ENCODE measurements at regions not wholly inside any gene's neighbourhood (a gene's known extent, or its start where the extent isn't known, plus 50 kb on each side); places are given as distances from the start of the nearest gene placed in this dataset.

DNA sequence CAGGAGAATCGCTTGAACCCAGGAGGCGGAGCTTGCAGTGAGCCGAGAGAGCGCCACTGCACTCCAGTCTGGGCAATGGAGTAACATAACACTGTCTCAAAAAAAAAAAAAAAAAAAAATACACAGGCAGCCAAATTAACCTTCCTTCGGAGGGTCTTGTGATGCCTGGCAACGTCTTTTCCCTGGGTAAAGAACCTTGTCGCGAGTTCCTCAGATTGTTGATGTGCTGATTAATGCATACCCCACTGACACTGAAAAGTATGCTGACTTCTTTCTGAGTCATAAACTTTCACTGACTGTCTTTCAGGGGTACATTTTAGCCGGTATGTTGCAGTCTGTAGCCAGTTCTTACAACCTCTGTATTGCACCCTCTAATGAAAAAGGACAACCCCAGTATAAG lies 95.1 kb upstream of the SOD1 start:
- DNase-seq = no peak

DNA sequence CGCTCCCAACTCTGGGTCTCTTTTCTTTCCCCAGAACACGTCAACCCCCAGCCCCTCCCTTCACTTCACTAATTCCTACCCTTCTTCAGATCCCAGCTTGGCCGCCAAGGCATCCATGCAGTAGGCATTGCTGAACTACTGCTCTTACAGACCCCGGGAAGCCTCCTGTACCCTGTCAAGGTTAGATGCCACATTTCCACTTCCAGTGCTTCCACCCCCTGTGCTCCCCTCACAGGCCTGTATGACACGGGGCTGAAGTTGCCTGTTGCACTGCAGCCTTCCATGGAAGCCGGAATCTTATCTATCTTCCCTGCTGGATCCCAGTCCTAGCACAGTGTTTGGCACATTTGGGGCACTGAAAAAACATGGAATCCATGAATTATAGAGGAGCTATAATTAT lies 99.0 kb upstream of the SOD1 start:
- DNase-seq = no peak

DNA sequence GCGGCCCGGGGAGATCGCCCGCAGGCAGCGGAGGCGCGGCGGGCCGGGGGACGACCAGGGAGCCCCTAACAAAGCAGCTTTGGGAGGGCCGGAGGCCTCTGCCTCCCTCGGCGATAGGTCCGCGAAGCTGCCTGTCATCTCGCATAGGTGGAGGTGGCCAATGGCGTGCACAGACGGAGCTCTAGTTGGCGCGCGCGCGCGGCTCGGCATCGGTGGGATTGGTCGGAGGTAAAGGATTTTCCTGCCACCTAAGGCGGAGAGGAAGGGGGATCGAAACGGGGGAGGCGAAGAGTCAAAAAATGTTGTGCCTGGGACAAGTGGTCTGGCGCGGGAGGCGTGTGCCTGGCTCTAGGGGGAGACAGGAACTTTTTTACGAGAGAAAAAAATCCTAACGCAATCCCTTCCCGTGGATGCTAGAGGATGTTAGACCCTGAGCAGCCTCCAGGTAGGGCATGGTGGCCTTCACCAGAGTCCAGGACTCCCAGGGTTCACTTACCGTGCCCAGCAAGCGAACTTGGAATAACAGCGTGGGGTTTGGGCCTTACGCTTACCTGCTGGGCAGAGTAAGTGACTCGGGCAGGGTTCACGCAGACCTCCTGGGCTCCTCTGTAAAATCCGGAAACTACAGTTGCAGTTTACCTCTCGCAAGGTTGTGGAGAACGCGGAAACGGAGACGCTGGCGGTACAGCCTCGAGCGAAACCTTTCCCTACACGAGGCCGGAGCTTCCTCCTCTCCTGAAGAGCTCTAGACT lies 99.9 kb upstream of the SOD1 start:
- no peak for DNase-seq

DNA sequence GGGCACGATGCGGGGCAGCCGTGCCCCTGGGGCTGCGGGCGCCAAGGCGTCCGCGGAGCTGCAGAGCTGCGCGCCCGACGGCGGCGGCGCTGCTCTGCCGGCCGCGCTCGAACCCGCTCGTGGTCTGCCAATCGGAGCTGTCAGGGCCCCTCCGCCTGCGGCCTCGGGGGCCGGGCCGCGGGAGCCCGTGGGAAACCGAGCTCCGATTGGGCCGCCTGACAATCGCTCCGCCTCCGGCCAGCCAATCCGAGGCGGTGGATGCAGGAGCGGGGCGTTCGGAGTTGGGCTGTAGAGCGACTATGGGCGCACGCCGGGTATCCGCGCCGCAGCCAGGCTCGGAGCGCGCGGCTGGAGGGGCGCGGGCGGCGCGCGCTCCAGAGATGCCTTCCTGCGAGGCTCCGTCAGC lies 100.5 kb upstream of the SOD1 start:
- DNase-seq = peak; percentile 97

DNA sequence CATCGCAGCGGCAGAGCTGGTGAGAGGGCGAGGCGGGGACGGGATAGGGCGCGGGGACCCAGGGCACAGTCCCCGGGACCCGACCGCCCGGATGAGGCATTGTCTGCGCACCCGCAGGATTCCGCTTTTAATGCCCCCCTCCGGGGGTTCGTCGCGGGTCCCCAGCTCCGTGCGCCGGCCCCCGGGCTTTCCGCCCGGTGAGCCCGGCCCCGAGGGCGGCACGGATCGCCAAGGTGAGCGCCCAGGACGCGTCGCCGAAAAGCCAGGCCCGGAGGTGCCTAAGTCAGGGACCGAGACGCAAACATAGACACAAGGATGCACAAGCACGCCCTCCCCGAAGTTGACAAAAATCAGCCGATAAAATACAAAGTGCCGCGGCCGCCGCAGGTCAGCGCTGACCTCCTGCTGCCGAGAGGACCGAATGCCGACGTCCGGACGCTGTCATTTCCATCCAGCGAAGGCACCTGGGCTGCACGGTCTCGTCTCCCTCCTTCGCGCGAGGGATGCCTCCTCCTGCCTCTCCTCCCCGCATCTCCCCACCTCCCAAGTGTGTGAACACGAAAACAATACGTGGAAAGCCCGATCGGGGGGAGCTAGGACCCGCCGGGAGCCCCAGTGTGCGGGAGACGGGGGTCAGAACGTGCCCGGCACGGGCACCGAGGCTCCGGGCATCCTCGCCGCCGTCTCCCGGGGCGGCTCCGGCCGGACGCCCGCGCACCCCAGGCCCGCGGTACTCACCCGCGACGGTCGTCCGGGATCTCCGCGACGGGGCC lies 101.1 kb upstream of the SOD1 start:
- peak; percentile 88 for DNase-seq

DNA sequence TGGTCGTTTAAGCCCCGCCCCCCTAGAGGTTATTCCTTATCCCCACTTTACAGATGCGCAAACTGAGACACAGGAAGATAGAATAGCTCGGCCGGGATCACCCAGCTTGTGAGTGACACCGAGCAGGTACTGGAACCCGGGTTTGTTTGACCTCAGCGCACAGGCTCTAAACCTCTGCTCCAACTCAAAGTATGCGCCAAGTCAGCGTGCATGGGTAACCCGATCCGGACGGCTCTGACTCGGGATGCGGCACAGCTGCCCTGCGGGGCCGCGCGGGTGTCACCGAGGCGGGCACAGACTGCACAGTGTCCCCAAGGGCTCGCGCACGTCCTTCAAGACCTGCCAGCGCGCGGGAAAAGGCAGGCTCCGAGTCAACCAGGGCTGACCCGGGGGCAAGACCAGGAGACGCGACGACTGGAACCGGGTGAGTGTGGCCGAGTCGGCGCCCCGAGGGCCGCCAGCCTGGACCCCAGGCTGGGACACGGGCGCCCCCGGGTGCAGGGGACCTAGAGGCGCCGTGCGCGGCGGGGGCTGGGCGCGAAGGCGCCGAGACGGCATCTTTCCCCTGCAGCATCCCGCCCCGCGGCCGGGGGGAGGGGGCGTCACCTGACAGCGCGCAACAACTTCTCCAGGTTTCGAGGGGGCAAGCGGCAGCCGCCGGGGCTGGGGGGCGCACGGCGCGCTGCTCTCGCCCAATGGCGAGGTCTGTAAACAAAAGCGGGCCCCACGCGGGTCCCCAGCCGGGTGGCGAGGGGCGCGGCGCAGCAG lies 101.9 kb upstream of the SOD1 start:
- peak; percentile 87 for DNase-seq

DNA sequence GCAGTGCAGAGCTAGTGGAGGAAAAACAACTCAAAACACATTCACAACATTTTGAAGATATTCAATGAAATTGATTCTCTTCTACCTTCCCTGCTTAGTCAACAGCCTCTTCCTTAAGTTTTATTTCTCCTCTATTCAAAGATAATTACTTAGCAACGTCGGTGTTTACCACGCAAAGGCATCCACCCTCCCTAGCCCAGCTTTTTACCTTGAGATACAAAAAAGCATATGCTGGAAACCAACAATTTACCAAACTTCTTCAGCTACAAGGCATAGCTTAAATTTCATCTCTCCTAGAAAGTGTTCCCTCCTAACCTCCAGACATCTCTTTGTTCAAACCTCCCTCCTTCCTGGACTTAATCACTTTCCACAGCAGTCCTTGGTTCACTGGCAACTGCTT lies 102.8 kb upstream of the SOD1 start:
- DNase-seq = no peak

DNA sequence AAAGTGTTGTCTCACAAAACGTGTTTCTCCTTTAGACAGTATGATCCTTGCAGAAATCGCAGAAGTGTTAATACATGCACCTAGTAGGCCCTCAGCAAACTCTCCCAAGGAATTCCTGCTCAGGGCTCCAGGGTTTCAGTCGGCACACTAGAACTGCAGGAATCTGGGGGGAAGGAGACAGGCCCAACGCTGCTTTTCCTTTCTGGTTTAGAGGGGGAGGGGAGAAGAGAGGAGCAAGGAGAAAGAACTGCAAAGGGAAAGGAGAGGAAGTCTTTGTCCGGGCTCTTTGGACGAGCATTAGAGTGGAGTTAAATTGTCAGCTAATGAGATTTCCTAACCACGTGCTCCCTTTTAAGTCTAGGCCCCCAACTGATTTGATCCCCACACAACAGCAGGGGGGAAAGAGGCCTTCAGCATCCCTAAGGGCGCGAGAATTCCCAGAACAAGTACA lies 103.7 kb upstream of the SOD1 start:
- peak; percentile 65 for DNase-seq

DNA sequence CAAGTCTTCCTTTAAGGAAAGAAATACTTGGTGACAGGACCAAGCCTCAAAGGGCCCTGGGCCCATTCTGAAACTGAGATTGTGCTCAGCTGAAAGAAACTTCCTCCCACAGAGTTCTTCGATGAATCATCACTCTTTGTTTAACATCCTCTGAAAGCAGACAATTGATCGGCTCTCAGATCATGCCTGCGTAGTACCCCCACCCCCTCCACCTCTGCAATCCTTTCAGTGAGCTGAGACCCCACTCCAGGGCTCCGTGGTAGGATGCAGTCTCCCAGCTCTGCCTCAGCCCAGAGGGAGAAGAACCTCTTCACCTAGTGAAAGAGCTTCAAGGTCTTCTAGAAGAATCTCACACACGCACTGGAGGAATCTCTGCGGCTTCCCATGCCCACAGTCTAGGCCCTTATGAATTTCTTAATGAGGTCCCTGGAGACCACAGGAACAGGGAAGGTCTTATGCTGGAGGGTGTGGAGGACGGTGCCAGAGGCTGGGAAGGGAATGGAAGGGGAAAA lies 104.9 kb upstream of the SOD1 start:
- peak; percentile 58 for DNase-seq

DNA sequence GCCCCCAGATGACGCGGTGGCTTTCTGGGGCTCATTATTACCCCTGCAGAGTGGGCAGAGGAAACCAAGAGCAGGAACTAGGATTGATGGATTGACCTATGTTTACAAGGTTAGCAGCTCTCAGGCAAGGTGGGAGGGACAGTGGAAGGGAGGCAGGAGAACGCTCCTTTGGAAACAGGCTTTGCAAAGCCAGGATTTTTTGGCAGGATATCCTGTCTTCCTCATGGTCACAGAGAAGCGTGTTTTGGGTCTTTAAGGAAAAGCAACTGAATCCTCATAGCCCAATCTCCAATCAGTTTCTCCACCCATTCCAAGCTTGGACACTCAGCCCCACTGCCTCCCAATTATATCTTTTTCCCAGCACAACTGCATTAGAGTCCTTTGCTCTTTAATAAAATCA lies 105.6 kb upstream of the SOD1 start:
- DNase-seq = no peak

DNA sequence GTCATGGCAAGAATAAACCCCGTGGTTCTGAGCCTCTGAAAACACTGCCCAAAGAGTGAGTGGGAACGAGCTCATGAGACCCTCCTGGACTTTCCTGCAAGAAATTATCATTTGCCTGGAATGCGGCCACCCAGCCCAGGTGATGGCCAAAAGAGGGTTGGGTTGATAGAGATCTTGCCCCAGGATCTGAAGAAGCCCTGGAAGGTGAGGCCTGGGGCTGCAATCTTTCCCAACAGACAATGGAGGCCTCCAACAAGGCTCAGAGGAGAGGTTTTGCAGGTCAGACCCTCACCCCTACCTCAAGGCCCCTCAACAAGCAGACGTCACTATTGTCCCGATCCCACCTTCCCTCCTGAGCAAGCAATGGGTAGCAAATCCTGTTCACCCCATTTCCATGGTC lies 106.0 kb upstream of the SOD1 start:
- no peak for DNase-seq

DNA sequence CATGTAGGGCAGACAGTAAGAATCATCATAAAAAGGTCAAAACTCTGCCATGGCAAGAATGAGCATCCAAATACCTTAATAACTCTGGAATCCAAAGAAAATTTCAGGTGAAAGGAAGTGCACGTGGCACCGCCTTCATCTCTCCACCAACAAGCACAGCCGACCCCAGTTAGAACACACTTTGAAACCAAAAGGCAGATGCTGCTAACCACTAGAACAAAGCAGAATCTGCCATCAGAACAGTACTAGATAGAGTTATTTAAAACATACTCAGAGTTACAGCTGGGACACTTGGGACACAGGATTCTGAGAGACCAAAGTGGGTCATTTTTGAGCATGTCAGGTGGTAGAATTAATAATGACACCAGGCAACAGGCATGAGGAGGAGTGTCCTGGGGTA lies 106.7 kb upstream of the SOD1 start:
- no peak for DNase-seq

DNA sequence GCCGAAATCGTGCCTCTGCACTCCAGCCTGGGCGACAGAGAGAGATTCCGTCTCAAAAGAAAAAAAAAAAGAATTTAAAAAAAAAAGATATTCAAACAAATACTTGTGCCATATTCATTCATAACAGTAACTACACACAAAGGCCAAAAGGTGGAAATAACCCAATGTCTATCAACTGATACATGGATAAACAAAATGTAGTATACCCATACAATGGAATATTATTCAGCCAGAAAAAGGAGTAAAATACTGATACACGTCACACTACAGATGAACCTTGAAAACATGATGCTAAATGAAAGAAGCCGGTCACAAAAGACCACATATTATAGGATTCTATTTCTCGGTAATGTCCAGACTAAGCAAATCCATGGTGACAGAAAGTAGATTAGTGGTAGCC lies 109.4 kb upstream of the SOD1 start:
- no peak for DNase-seq

DNA sequence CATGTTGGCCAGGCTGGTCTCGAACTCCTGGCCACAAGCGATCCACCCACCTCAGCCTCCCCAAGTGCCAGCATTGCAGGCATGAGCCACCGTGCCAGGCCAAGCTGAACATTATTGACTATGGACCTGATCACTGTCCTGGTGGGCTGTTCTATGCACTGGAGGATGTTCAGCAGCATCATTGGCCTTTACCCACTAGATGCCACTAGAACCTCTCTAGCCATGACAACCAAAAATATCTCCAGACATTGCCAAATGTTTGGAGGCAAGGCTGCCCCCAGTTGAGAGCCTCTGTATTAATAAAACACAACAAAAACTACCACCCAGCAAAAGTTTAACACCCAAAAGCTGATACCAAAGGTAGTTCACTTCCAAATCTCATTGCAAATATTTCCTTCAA lies 110.8 kb upstream of the SOD1 start:
- no peak for DNase-seq

DNA sequence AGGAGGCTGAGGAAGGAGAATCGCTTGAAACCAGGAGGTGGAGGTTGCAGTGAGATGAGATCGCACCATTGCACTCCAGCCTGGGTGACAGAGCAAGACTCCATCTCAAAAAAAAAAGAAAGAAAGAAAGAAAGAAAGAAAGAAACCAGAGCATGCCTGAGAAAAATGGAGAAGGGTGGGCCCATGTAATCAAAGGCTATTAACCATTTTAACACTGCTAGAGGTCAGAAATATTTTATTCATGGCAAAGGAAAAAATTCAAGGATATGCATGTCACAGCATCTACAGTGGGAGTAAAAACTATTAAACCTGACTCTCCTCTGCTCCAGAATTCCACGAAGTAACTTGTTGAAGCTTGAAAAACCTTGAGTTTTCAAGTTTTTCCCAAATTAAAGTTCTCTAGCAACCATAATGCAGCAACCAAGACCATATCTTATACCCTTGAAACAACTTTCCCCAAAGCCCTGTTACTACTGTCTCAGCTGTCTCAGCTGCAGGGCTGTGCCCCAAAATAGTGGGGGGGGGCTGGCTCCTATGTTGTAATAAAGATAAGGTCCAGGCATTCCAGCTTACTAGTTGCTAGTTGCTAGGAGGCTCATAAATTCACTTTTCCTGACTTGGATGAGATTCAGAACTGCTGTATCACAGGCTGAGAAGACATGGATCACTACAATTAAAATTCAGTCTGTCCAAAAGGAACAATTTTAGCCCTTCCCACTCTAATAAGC lies 112.9 kb upstream of the SOD1 start:
- DNase-seq = no peak

DNA sequence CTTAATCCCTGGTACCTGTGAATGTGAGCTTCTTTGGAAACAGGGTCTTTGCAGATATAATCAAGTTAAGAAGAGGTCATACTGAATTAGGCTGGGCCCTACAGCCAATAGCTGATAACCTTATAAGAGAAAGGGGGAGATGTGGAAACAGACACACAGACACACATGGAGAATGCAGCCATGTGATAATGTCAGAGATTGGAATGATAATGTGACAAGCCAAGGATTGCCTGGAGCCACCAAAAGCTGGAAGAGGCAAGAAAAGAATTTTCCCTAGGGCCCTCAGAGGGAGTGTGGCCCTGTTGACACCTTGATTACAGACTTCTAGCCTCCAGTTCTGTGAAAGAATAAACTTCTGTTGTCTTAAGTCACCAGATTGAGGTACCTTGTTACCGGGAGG lies 114.5 kb upstream of the SOD1 start:
- no peak for DNase-seq

DNA sequence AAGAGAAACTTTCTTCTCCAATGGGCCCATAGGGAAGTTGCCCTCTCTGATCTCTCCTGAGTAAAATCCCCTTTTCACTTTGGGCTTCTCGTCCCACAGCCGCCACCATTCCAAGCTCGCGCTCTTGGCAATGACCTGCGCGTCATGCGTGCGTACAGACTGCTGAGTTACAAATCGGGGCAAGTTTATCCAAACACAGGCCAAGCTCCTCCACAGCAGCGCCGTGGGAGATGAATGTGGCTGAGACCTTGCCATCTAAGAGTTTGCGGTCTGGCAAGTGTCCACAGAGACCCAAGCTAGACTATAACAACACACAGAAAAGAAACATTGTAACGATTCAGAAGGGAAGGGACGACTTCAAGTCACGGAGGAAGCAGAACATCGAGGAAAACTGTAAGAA lies 116.3 kb upstream of the SOD1 start:
- DNase-seq = no peak

DNA sequence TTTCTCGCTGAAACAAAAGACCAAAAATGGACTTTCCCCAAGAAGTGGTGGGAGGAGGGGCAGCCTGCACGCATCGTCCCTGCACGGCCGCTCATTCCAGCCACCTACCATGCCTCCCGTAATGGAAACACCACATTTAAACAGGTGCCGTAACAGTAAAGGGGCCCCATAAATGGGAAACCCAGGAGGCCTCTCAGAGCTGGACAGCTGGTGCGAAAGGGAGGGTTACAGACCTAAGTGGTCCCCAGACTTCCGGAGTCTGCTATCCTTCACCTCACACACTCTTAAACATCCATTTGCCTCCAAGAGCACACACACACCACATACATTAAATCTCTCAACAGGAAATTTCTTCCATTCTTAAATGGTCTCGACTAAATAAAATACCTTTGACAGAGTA lies 120.7 kb upstream of the SOD1 start:
- no peak for DNase-seq

DNA sequence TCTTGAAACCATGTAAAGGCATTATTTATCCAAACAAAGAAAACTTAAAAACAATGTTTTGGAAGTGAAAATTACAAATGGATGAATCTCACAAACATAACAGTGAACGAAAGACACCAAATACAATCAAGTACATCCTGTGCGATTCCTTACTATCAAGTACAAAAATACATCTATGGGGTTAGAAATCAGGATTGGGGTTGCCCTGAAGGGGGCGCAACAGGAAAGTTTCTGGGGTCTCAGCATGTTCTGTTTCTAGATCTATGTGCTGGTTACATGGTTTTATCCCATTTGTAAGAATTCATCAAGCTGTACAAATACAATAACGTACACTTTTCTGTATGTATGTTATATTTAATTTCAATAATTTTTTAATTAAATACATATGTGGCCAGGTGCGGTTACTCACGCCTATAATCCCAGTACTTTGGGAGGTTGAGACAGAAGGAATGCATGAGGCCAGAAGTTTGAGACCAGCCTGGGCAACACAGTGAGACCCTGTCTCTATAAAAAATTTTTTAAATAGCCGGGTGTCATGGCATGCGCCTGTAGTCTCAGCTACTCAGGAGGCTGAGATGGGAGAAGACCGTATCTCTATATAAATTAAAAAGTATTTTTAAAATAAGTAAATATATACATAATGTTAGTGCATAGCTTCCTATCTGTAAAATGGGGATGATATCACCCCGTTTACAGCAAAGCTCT lies 121.5 kb upstream of the SOD1 start:
- no peak for DNase-seq

DNA sequence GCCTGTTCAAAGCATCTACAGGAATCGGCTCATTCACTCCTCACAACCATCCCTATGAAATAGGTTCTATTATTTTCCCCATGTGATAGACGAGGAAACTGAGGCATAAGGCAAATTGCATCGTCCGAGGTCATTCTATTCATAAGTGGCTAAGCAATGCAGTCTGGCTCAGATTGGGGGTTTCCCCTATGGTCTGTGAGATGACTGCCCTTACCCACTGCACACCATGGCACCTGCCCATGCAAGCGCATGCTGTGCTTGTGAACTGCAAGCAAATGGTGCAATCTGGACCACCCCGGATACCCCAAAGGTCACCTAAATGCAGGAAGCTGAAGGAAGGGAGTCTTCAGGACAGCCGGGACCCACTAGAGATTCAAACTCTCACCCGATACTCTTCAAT lies 123.4 kb upstream of the SOD1 start:
- no peak for DNase-seq

DNA sequence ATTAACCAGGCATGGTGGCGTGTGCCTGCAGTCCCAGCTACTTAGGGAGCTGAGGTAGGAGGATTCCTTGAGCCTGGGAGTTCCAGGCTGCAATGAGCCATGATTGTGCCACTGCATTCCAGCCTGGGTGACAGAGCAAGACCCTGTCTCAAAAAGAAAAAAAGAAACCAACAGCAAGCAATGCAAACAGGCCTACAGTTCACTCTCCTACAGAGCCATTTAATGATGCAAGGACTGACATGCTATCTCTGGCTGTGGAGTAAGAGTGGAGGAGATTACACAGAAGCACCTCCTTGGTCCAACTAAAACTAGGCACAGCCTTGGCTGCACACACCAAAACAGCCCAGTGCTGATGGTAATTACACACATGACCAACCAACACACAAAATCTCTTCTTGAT lies 127.5 kb upstream of the SOD1 start:
- no peak for DNase-seq
